ENCODE measurements at regions not wholly inside any gene's neighbourhood (a gene's known extent, or its start where the extent isn't known, plus 50 kb on each side); places are given as distances from the start of the nearest gene placed in this dataset.
"Not testable (repeated sequence)": the region's sequence is repeated elsewhere in the genome, so short reads cannot be mapped to it uniquely, and the experiment has no call there.

- no peak for DNase-seq (ENCODE audit: low spot score)
Observed at GRCh38 chrX:1140236-1140681, 72.2 kb downstream of the CRLF2 start.

GRCh38 chrX:1139185-1139500 is 73.3 kb downstream of the CRLF2 start:
- DNase-seq (ENCODE audit: low spot score) = no peak

- no peak for DNase-seq (ENCODE audit: low spot score)
Observed at GRCh38 chrX:1138476-1139184, 73.8 kb downstream of the CRLF2 start.

GRCh38 chrX:1137531-1137930 is 74.9 kb downstream of the CRLF2 start:
- no peak for DNase-seq (ENCODE audit: low spot score)

GRCh38 chrX:1136582-1136981 is 75.9 kb downstream of the CRLF2 start:
- DNase-seq (ENCODE audit: low spot score) = not testable (repeated sequence)

- no peak for DNase-seq (ENCODE audit: low spot score)
Observed at GRCh38 chrX:1134976-1135375, 77.5 kb downstream of the CRLF2 start.

GRCh38 chrX:1134156-1134555 is 78.3 kb downstream of the CRLF2 start:
- no peak for DNase-seq (ENCODE audit: low spot score)

GRCh38 chrX:1126738-1127137 is 85.7 kb downstream of the CRLF2 start:
- no peak for DNase-seq (ENCODE audit: low spot score)

- DNase-seq (ENCODE audit: low spot score) = no peak
Observed at GRCh38 chrX:1124531-1124930, 87.9 kb downstream of the CRLF2 start.

- DNase-seq (ENCODE audit: low spot score) = not testable (repeated sequence)
Observed at GRCh38 chrX:1122851-1123250, 89.6 kb downstream of the CRLF2 start.

GRCh38 chrX:1119275-1119674 is 93.2 kb downstream of the CRLF2 start:
- no peak for DNase-seq (ENCODE audit: low spot score)

- no peak for DNase-seq (ENCODE audit: low spot score)
Observed at GRCh38 chrX:1118572-1119199, 93.8 kb downstream of the CRLF2 start.

GRCh38 chrX:1115411-1115810 is 97.0 kb downstream of the CRLF2 start:
- DNase-seq (ENCODE audit: low spot score) = not testable (repeated sequence)

GRCh38 chrX:1112321-1112720 is 100.1 kb downstream of the CRLF2 start:
- DNase-seq (ENCODE audit: low spot score) = no peak

- no peak for DNase-seq (ENCODE audit: low spot score)
Observed at GRCh38 chrX:1111601-1112300, 100.7 kb downstream of the CRLF2 start.

- DNase-seq (ENCODE audit: low spot score) = no peak
Observed at GRCh38 chrX:1109580-1110119, 102.8 kb downstream of the CRLF2 start.

- DNase-seq (ENCODE audit: low spot score) = no peak
Observed at GRCh38 chrX:1108501-1109445, 103.7 kb downstream of the CRLF2 start.

- DNase-seq (ENCODE audit: low spot score) = no peak
Observed at GRCh38 chrX:1106478-1107210, 105.8 kb downstream of the CRLF2 start.

- DNase-seq (ENCODE audit: low spot score) = no peak
Observed at GRCh38 chrX:1105671-1106419, 106.6 kb downstream of the CRLF2 start.

GRCh38 chrX:1105031-1105430 is 107.4 kb downstream of the CRLF2 start:
- not testable (repeated sequence) for DNase-seq (ENCODE audit: low spot score)
